ENCODE measurements at regions not wholly inside any gene's neighbourhood (a gene's known extent, or its start where the extent isn't known, plus 50 kb on each side); places are given as distances from the start of the nearest gene placed in this dataset.

GRCh38 chr10:9215121-9215520 is 1160.6 kb downstream of the GATA3 start:
- no peak for TF ChIP-seq POLR2A (IDR thresholded peaks at IDR 0.05; ENCODE audit: low read depth, low read length)
- TF ChIP-seq, protein P1, sequence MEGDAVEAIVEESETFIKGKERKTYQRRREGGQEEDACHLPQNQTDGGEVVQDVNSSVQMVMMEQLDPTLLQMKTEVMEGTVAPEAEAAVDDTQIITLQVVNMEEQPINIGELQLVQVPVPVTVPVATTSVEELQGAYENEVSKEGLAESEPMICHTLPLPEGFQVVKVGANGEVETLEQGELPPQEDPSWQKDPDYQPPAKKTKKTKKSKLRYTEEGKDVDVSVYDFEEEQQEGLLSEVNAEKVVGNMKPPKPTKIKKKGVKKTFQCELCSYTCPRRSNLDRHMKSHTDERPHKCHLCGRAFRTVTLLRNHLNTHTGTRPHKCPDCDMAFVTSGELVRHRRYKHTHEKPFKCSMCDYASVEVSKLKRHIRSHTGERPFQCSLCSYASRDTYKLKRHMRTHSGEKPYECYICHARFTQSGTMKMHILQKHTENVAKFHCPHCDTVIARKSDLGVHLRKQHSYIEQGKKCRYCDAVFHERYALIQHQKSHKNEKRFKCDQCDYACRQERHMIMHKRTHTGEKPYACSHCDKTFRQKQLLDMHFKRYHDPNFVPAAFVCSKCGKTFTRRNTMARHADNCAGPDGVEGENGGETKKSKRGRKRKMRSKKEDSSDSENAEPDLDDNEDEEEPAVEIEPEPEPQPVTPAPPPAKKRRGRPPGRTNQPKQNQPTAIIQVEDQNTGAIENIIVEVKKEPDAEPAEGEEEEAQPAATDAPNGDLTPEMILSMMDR (conservative IDR thresholded peaks at IDR 0.05; ENCODE audit: low read depth, low read length) = no peak
- no peak for TF ChIP-seq FOS (IDR thresholded peaks at IDR 0.05; ENCODE audit: low read depth, low read length)
- no peak for TF ChIP-seq RFX5 (IDR thresholded peaks at IDR 0.05; ENCODE audit: low read depth, low read length)
- TF ChIP-seq, protein P2, sequence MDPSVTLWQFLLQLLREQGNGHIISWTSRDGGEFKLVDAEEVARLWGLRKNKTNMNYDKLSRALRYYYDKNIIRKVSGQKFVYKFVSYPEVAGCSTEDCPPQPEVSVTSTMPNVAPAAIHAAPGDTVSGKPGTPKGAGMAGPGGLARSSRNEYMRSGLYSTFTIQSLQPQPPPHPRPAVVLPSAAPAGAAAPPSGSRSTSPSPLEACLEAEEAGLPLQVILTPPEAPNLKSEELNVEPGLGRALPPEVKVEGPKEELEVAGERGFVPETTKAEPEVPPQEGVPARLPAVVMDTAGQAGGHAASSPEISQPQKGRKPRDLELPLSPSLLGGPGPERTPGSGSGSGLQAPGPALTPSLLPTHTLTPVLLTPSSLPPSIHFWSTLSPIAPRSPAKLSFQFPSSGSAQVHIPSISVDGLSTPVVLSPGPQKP (IDR thresholded peaks at IDR 0.05; ENCODE audit: borderline replicate concordance, low read depth, low read length) = no peak

All from IMR-90 (cell line).